ENCODE measurements at regions not wholly inside any gene's neighbourhood (a gene's known extent, or its start where the extent isn't known, plus 50 kb on each side); places are given as distances from the start of the nearest gene placed in this dataset.

- H3K4me3 ChIP-seq (ENCODE audit: control insufficient read depth, low read depth, low read length), result no peak overlapping the region
- DNase-seq (ENCODE audit: low read depth), result no peak
- TF ChIP-seq, protein P1, sequence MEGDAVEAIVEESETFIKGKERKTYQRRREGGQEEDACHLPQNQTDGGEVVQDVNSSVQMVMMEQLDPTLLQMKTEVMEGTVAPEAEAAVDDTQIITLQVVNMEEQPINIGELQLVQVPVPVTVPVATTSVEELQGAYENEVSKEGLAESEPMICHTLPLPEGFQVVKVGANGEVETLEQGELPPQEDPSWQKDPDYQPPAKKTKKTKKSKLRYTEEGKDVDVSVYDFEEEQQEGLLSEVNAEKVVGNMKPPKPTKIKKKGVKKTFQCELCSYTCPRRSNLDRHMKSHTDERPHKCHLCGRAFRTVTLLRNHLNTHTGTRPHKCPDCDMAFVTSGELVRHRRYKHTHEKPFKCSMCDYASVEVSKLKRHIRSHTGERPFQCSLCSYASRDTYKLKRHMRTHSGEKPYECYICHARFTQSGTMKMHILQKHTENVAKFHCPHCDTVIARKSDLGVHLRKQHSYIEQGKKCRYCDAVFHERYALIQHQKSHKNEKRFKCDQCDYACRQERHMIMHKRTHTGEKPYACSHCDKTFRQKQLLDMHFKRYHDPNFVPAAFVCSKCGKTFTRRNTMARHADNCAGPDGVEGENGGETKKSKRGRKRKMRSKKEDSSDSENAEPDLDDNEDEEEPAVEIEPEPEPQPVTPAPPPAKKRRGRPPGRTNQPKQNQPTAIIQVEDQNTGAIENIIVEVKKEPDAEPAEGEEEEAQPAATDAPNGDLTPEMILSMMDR (conservative IDR thresholded peaks at IDR 0.05; ENCODE audit: control insufficient read depth, insufficient read depth, low read depth, low read length), result no peak
These were observed 114.9 kb upstream of the MOCS1 start for GRCh38 chr6:40049128-40049527.

DNA sequence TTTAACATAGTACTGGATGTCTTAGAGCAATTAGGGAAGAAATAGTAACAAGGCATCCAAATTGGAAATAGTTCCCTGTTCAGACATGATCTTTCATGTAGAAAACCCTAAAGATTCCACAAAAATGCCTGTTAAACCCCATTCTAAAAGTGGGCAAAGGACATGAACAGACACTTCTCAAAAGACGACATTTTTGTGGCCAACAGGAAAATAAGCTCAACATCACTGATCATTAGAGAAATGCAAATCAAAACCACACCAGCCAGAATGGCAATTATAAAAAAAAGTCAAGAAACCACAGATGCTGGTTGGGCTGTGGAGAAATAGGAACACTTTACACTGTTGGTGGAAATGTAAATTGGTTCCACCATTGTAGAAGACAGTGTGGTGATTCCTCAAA is 109.9 kb upstream of the MOCS1 start:
- TF ChIP-seq, protein P1 (conservative IDR thresholded peaks at IDR 0.05; ENCODE audit: control insufficient read depth, insufficient read depth, low read depth, low read length), result no peak
- H3K4me3 ChIP-seq (ENCODE audit: control insufficient read depth, low read depth, low read length), result no peak overlapping the region
- no peak for DNase-seq (ENCODE audit: low read depth)

- DNase-seq (ENCODE audit: low read depth), result no peak
- H3K4me3 ChIP-seq (ENCODE audit: control insufficient read depth, low read depth, low read length), result no peak overlapping the region
- TF ChIP-seq, protein P1 (conservative IDR thresholded peaks at IDR 0.05; ENCODE audit: control insufficient read depth, insufficient read depth, low read depth, low read length), result no peak
These were observed 108.0 kb upstream of the MOCS1 start for GRCh38 chr6:40042232-40042631.

DNA sequence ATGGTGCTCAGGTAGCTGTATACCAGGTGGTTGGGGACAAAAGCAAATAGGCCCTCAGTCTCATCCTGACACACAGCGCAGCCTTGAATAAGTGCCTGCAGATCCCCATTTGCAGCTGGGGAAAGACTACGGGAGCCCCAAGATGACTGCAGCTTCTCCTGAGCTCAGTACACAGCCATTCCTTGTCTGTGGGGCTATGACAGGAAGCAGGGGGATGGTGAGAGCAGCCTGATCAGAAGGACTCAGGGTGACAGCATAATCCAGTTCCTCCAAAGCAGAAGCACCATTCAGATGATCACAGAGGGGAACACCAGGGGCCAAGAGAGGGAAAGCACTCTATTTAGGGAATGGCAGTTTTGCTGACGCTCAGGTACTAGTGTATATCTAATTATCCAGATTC is 104.8 kb upstream of the MOCS1 start:
- TF ChIP-seq, protein P1 (conservative IDR thresholded peaks at IDR 0.05; ENCODE audit: control insufficient read depth, insufficient read depth, low read depth, low read length), result no peak
- no peak for DNase-seq (ENCODE audit: low read depth)
- no peak overlapping the region for H3K4me3 ChIP-seq (ENCODE audit: control insufficient read depth, low read depth, low read length)

GRCh38 chr6:40038626-40039025 is 104.4 kb upstream of the MOCS1 start:
- H3K4me3 ChIP-seq (ENCODE audit: control insufficient read depth, low read depth, low read length), result no peak overlapping the region
- DNase-seq (ENCODE audit: low read depth), result no peak
- TF ChIP-seq, protein P1 (conservative IDR thresholded peaks at IDR 0.05; ENCODE audit: control insufficient read depth, insufficient read depth, low read depth, low read length), result no peak

DNA sequence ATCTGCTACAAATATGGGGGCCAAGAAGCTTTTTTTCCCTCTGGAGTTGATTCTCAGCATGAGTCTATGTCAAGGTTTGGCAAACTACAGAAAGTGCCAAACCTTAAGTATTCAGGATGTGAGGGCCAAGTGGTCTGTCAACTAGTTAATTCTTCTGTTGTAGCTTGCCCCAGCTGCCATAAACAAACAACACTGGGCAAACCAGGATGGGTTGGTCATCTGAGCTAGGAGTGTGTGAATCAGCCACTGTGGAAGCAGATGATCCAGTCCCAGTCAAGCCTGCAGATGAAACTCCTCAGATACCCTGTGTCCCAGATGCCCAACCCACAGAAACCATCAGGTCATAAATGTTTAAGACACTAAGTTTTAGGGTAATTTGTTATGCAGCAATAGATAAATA is 103.0 kb upstream of the MOCS1 start:
- TF ChIP-seq, protein P1 (conservative IDR thresholded peaks at IDR 0.05; ENCODE audit: control insufficient read depth, insufficient read depth, low read depth, low read length), result no peak
- H3K4me3 ChIP-seq (ENCODE audit: control insufficient read depth, low read depth, low read length), result no peak overlapping the region
- no peak for DNase-seq (ENCODE audit: low read depth)

- no peak for DNase-seq (ENCODE audit: low read depth)
- TF ChIP-seq, protein P1 (conservative IDR thresholded peaks at IDR 0.05; ENCODE audit: control insufficient read depth, insufficient read depth, low read depth, low read length), result no peak
These were observed 101.9 kb upstream of the MOCS1 start for GRCh38 chr6:40036186-40036585.

More at GRCh38 chr6:40036186-40036585, 101.9 kb upstream of the MOCS1 start:
- H3K4me3 ChIP-seq (ENCODE audit: control insufficient read depth, low read depth, low read length), result no peak overlapping the region

All from fibroblast of mammary gland (primary cell).